HG02870 (cell line): ENCODE measurements at regions not wholly inside any gene's neighbourhood (a gene's known extent, or its start where the extent isn't known, plus 50 kb on each side); places are given as distances from the start of the nearest gene placed in this dataset.

ENCODE experiments used
- ATAC-seq: cut with Tn5 transposase; IDR thresholded peaks from one replicate; pipeline ENCODE4 v1.9.1; 2021; ENCODE audit warnings: mild to moderate bottlenecking, moderate library complexity; ENCODE audit not compliant: unreplicated experiment

DNA sequence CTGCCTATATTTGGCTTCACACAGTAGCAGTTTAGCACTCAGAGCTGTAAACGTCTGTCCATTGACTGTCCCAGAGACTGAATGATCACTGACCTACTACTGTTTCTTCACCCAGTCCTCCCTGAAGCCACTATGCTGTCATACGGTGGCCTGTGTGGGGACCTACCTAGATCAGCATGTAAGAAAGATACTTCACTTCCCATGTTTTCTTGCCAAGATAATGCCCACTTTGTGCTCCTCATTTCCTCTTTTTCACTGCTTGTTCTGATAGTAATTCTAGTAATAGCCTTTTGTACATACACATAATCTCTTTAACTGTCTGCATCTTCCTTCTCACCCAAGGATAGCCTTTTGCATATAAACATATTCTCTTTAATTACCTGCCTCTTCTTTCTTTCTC lies 109.9 kb upstream of the TIAM2 start:
- ATAC-seq = no peak

DNA sequence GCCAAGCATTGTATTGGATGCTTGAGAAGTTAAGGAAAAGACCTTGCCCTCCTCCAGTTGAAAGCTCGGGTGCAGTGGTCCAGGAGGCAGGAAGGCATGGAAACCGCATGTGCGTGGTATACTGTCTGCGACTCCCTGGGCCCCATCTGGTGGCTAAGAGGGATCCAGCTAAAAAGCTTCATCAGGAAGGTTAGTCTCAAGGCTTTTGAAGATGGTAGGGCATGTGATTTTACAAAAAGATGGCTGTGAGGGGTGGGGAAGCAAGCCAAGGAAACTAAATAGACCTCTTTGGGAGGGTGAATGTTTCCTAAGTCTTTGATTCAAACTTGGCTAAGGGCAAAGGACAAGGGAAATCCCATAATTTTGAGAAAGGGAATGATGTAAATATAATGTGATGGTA lies 109.1 kb upstream of the TIAM2 start:
- no peak for ATAC-seq

DNA sequence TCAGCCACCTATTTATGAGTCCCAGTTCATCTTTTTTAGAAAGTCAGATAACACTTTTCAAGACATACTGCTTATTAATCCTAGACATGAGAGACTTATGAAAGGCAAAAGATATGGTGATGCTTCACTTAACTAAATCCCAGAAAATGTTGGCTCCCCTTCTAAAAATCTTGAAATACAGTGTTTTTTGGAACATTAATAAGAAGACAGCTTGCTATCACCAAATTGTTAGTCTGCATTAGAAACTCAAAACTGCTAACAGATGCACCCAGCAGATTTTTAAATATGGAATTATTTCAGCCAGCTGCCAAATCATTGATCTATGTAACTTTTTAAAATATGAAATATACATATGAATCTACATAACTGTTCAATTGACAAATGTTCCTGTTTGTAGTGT lies 108.6 kb upstream of the TIAM2 start:
- ATAC-seq = no peak

DNA sequence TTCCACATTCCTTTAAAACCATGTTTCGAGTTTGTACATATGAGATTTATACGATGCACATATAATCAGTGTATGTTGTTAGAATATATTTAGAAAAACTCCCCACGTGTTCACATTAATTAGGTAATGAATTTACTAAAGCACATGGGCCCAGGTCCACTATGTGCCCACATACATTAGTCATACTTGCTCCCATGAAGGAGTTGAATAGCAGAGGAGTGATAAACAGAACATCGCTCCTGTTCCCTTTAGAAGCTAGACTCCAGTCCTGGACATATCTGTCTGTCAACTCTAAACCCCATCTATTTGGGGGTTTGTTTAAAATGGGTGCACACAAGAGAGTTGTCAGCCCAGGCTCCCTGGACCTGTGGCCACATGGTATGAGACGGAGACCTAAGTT lies 108.1 kb upstream of the TIAM2 start:
- ATAC-seq = no peak

DNA sequence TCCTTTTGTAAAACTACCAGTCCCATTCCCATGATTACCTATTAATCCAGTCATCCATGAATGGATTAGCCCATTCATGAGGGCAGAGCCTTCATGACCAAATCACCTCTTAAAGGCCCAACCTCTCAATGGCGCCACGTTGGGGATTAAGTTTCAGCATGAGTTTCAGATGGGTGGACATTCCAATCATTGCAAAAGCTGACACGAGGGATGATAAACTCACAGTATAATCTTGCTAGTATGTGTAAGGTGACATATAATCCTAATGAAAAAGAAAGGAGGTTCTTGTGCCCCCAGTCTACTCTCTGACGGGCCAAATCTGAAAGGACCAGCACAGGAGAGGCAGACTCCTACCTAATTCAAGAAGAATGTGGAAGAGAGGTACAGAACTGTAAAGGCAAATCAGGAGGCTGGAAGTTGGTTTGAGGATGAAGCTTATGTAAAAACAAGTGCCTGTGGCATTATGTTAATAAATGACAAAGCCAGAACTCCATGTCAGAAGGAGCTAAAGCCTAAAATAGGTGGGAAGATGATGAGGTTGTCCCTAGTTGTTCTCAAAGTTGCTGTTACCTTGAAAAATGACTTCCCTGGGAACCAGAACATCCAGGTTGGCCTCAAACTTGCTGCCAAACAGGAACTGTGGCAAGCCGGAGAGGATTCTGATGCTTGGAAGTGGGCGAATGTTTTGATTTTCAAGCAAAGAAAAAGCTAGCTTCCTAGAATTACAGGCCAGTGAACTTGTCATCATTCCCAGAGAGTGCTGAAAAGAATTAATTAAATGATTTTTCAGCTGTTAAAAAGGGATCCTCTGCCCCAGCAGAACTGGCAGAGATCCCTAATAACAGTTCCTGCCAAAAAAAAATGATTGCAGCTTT lies 106.5 kb upstream of the TIAM2 start:
- no peak for ATAC-seq

DNA sequence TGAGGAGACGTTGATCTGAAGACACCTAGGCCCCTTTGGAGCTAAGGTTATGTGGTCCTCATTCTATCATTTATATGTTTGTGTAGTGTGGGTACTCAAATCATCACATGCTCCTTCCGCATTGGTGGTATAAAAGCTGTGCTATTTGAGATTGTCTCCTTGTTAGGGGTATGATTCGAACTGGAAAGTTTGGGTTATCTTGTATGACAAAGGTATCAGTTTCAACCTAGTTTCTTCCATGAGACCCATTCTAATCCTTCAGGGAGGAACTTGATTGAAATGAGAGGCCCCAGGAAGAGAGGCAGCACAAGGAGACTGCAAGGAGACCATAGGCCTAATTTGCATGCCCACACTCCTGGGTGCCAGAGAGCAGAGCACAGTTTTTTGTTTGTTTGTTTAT lies 104.2 kb upstream of the TIAM2 start:
- ATAC-seq = no peak

DNA sequence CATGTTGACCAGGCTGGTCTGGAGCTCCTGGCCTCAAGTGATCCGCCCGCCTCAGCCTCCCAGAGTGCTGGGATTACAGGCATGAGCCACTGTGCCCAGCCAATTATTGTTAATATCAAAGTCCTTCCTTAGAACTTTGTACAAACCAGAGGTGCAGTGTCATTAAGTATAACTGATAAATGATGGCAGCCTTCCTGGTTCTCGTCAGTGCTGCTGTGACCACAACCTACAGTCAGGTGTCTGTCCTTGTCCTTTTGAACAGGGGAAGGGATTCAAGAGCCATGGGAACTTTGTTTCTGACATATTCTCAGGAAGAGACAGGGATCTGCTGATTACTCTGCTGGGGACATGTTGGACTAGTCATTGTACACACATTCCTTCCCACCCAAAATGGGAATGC lies 103.2 kb upstream of the TIAM2 start:
- ATAC-seq = no peak

DNA sequence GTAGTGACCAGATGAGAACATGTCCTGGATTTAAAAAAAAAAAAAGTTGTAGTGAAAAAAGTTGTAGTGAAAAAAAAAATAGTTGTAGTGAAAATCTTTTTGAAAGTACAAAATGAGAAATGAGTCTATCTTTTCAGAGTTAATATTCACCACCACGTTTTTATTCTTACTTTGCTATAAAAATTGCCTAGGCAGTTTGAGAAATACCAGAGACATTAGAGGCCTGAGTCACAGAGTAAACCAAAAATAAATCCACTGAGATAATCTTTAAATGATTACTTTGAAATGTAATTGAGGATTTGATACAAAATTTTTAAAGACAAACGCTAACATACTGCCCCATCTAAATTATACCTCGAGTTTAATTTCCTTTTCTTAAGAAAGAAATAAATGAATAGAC lies 101.2 kb upstream of the TIAM2 start:
- ATAC-seq = no peak

DNA sequence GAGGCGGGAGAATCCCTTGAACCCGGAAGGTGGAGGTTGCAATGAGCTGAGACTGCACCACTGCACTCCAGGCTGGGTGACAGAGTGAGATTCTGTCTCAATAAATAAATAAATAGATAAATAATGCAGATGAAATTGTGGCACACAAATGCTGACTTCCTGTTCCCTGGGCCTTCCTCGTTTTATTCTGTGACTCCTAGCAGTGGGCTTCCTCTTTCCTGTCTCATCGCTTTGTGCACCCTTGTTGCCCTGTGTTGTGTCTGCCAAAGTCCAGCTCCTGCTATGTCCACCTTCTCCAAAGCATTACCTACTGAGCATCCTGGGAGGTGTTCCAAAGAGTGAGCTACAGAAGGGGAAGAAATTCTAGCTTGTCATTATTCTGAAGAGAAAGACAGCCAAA lies 100.2 kb upstream of the TIAM2 start:
- no peak for ATAC-seq

DNA sequence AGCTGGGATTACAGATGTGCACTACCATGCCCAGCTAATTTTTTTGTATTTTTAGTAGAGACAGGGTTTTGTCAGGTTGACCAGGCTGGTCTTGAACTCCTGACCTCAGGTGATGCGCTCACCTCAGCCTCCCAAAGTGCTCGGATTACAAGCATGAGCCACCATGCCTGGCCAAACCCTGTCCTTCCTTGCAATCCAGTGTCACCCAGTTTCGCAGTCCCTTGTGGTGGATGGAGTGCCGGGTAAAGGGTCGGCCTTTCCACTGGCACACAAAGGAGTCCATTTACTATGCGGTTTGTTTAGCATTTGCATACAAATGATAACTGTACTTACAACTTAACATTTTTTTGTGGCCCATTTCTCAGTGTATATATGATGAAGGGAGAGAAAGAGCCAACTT lies 99.3 kb upstream of the TIAM2 start:
- ATAC-seq = no peak

DNA sequence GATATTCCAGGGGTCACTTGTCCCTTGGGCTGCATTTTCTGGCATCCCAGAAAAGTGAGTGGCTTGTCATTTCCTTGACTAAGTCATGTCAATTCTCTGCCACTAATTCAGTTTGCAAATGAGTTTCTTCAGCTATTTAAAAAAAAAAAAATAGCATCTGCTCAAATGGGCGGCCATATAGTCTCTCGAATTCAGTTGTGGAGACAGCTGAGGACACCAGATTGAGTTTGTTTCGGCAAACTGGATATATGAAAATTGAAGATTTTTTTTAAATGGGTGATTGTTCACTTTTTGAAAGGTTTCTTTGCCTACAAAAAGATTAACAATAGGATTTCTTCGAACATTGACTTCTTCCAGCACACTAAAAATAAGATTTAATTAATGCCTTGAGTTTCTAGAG lies 96.3 kb upstream of the TIAM2 start:
- ATAC-seq = no peak

DNA sequence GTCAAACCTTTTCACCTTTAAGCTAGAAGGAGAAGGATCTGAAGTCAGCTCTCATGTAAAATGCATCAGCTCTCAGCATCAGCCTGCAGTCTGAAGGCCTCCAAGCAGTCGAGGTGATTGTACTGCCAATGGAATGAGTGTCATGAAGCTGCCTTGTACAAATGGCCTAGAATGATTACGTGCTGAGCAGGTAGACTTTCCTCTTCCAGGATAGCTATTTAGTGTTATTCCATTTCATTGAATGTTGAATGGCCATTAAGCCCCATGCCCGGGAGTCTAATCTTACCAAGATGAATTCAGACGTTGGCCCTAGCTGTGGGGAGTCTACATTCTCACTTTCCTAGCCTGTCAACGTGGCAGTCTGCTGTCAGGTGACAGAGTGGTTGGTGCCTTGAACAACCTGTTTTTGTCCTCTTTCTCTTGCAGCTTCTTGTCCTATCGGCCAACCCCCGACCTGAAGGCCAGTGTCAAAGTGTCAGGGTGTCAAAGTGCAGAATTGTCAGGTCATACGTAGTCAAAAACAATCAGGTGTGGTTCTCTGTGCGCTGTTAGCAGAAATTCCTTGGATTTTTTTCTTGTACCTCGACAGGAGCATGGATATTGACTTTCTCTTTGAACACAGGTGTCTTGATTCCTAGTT lies 95.2 kb upstream of the TIAM2 start:
- no peak for ATAC-seq

DNA sequence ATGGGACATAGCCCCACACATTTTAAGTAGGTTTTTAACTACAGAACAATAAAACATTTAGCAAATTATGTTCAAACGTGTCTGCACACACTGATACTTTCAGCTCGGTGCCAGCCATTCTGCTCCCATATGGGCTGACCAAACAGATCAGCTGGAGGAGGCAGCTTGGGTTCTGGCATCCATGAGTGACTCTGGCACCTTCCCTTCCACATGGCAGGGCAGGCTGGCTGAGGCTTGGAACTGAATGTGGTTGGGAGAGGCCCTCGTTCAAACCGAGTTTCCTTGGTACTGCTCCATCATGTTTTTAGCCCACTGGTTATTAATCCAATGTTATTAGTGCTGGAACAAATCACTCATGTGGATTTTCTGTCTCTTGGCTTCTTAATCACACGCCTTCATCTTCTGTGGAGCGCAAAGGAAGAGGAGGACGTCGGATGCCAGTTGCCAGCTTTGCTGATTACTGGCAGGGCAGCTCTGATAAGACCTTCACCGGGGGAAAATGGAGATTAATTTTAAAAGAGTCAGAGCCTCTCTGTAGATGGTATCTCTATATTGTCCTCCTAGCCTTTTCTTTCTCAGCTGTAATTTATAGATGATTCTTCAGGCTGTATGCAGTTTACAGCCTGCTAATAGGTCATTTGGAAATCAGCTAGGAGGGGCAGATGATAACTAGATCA lies 93.1 kb upstream of the TIAM2 start:
- ATAC-seq = no peak

DNA sequence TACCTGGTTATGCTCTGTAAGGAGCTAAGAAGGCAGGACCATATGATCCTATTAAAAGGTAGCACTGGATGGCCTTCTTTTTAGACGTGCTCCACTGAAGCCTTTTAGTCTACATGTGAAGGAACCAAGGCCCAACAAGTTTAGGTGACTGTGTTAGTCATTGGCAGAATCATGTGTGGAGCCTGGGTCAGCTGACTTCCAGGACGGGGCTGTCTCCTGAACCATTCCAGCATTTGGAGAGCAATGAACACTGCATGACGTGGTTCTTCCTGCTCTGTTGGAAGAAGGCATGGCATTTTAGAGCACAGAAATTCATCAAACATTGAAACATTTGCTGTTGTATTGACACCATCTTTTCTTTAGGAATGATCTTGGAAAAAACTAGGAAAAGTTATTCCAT lies 87.8 kb upstream of the TIAM2 start:
- no peak for ATAC-seq

DNA sequence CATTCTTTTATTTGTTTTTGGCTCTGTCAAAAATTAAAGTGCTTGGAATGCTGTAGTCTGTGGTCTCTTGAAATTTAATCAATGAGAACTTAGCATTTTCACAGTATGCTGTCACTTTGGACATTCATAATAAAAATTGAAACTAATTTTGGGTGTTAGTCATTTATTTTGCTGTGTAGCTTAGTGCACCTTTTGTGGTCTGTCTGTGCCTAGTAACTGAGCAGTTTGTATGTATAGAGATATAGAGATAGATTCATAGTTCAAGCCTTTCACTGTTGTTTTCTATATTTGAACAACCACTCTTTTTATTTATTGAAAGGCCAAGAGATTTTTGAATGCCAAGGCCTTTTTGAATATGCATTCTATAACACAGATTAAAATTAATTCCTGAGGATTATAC lies 86.4 kb upstream of the TIAM2 start:
- no peak for ATAC-seq

DNA sequence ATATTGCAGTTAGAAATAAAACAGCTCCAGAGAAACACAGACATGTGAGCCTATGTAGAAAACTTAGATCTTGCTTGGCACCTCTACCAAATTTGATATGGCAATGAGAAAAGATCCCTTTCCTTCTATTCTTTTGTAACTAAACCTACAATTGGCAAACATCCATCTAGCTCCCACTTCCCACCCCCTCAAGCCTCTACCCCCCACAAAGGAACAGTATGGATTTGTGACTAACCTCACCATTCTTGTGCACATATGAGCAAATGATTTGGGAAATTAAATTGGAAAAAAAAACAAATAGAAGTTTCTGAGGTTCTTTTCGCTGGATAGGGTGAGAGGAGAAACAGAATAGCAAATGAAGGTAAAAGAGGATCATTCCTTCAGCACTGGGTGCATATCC lies 85.8 kb upstream of the TIAM2 start:
- no peak for ATAC-seq

DNA sequence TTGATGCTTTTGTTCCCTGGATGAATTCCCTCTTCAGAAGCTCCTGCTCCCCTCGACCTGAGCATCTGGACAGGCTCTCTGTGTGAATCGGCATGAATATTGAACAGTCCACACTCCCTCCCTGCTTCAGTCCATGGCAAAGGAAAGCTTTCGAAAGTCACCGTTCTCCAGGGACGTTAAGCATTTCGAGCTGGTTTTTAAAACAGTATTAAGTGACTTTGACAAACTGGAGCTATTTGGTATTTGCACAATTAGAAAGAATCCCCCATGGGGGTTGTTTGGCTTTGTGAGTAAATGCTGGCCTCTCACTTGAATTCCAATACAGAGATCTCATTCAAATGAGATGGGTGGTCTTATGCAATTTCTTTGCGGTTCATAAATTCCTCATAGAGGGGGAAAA lies 85.3 kb upstream of the TIAM2 start:
- ATAC-seq = no peak

DNA sequence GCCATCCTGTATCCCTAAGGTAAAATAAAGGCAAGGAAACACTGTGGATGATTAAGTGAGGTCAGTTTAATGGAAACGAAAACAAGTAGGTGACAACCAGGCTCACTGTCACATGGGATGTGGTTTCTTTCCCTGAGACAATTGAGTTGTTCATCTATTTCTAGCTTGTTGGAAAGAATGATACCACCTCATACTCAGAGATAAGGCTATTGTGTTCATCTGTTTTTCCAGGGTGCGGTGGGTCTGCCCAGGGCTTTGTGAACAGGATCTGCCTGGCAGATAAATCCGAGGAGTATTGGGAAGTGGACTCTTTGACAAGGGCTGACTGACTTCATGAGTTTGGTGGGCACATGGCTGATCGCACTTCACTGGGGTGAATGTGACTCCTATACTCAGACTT lies 80.8 kb upstream of the TIAM2 start:
- ATAC-seq = no peak

DNA sequence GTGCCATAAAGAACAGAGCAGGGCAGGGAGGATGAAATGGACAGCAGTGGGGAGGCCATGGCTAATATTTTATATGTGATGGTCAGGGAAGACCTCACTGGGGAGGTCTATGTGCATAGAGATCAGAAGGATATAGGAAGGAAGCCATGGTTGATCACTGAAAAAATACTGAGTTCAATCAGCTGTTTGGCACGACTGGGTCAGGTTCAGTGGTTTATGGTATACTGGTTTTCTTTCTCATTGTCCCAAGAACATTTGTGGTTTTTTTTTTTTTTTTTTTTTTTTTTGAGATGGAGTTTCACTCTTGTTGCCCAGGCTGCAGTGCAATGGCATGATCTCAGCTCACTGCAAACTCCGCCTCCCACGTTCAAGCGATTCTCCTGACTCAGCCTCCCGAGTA lies 78.3 kb upstream of the TIAM2 start:
- ATAC-seq = no peak

DNA sequence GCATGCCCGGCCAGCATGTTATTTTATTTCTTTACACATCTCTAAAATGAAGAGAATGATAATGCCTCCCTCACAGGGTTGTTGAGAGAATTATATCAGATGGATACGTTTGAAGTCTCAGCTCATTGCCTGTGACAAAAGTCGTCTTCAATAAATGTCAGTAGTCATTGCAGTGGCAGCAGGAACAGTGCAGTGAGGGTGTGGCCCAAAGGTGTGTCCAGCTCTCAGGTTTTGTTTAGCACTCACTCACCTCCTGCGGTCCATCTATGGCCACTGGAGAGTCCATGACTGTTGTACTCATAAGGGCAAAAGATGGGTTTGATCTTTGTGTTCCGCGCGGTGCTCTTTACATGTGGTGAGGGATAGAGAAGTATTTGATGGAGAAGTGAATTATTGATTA lies 77.2 kb upstream of the TIAM2 start:
- no peak for ATAC-seq

DNA sequence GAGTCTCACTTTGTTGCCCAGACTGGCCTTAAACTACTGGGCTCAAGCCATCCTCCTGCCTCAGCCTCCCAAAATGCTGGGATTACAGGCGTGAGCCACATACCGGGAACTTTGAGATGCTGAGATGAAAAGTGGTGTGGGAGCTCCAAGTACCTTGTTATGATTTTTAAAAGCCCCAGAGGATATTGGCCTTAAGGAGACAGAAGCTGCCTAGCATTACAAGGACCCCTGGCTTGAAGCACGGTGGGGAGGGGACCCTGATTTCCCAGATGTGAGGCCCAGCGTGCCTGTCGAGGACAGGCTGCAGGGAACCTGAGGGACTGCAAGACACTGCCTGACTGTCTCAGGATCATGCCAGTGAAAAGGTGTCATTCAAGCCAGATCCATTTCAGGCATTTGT lies 75.3 kb upstream of the TIAM2 start:
- ATAC-seq = no peak

DNA sequence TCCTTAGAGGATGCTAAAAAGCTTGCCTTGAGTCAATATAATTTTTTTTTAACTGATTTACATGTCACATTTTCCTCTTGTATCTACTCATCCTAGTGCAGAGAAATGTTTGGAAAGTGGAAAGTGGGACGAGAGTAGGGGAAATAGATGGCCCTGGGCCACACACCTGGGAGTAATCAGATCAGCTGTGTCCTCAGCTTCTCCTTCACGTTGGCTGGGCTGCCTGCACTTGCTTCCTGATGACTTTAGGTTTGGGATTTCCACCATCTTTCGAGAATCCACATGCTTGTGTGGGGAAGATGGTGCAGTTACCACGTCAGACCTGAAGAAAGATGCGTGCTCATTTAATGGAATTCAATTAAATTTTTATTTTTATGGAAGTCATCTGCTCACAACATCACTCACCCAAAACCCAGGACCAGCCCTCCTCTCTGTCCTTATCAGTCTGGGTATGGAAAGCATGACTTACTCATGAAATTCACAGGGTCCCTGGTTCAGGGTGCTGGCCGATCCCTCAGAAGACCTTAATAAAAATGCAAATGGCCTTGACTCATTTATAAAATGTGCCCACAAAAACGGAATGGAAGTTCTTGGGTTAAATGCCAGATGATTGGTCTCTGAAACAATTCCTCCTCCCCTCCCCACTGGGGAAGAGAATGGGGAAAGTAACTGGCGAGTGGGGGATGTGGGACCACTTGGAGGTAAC lies 74.5 kb upstream of the TIAM2 start:
- no peak for ATAC-seq
